ENCODE measurements at regions not wholly inside any gene's neighbourhood (a gene's known extent, or its start where the extent isn't known, plus 50 kb on each side); places are given as distances from the start of the nearest gene placed in this dataset.

DNA sequence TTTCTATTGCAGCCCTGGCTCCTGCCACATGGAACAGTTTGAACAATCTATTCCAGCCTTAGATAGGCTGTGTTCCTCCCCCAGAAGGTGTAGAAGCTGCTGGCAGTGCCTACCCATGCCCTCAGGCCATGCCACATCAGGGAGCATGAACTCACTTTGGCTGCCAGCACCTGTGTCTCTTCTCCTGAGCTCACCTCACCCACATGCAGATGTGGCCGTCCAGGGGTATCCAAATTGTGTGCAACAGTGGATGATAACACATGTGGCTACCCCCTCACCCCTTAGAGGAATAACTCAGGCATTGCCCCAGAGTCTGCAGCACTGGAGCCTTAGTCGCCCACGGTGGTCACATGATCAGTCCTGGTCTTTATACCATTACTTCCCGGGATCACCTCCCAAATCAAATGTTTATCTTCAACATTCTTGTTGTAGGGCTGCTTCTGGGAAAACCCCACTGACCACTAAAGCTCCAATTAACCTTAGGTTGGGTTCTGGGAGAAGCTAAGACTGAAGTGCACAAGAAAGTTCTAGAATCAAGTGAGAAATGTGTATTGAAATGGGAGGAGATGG lies 110.4 kb downstream of the BANF2 start:
- TF ChIP-seq, protein P1, sequence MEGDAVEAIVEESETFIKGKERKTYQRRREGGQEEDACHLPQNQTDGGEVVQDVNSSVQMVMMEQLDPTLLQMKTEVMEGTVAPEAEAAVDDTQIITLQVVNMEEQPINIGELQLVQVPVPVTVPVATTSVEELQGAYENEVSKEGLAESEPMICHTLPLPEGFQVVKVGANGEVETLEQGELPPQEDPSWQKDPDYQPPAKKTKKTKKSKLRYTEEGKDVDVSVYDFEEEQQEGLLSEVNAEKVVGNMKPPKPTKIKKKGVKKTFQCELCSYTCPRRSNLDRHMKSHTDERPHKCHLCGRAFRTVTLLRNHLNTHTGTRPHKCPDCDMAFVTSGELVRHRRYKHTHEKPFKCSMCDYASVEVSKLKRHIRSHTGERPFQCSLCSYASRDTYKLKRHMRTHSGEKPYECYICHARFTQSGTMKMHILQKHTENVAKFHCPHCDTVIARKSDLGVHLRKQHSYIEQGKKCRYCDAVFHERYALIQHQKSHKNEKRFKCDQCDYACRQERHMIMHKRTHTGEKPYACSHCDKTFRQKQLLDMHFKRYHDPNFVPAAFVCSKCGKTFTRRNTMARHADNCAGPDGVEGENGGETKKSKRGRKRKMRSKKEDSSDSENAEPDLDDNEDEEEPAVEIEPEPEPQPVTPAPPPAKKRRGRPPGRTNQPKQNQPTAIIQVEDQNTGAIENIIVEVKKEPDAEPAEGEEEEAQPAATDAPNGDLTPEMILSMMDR (IDR thresholded peaks at IDR 0.05; ENCODE audit: borderline replicate concordance, extremely low read depth, low read length, poor library complexity, severe bottlenecking), result no peak
- TF ChIP-seq EZH2 (IDR thresholded peaks at IDR 0.05; ENCODE audit: borderline replicate concordance, low read depth, low read length, severe bottlenecking), result no peak

Data from DND-41 (cell line).